GM21576 (cell line): ENCODE measurements at regions not wholly inside any gene's neighbourhood (a gene's known extent, or its start where the extent isn't known, plus 50 kb on each side); places are given as distances from the start of the nearest gene placed in this dataset.
"Not testable (repeated sequence)": the region's sequence is repeated elsewhere in the genome, so short reads cannot be mapped to it uniquely, and the experiment has no call there.

ENCODE experiments used
- ATAC-seq: cut with Tn5 transposase; IDR thresholded peaks from one replicate; pipeline ENCODE4 v1.9.1; 2021; ENCODE audit warnings: mild to moderate bottlenecking, moderate library complexity; ENCODE audit not compliant: unreplicated experiment

DNA sequence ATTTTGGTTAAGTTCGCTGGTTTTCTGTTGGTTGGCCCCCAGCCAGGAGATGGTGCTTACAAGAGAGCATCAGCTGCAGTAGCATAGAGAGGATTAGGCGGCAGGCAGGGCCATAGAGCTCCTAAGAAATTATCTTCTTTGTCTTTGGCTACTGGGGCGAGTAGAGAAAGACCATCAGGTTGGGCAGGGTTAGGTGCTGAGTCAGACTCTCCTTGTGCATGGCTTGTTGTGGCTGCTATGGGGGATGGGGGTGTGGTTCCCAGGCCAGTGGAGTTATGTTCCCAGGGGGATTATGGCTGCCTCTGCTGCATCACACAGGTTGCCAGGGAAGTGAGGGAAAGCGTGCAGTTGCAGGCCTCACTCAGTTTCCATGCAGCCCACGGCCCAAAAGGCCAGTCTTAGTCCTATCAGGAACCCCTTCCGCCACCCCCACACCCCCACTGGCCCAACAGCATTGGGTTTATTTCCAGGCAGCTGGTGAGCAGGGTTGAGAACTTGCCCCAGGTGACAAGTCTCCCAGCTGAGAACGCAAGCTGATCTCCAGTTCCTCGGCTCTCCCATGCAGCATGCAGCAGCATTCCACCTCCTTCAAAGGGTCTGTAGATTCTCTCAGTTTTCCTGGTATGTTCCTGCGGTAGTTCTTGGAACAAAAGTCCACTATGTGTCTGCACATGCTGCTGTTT, 243.7 kb downstream of the UTRN start:
- ATAC-seq = no peak

DNA sequence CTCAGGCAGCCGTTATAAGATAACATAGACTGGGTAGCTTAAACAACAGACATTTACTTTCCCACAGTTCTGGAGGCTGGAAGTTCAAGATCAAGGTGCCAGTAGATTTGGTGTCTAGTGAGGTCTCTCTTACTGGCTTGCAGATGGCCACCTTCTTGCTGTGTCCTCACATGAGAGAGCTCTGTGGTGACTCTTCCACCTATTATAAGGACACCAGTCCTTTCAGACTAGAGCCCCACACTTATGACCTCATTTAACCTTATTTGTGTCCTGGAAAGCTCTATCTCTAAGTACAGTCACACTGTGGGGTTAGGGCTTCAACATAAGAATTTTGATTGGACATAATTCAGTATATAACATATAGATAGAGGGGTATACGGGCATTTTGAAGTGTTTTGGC, 245.0 kb downstream of the UTRN start:
- no peak for ATAC-seq

DNA sequence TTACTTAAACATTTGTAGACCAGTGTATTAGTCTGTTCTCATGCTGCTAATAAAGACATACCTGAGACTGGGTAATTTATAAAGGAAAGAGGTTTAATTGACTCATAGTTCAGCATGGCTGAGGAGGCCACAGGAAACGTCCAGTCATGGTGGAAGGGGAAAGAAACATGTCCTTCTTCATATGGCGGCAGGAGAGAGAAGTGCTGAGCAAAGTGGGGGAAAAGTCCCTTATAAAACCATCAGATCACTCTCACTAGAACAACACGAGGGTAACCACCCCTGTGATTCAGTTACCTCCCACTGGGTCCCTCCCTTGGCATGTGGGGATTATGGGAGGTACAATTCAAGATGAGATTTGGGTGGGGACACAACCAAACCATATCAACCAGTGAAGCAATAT, 247.1 kb downstream of the UTRN start:
- not testable (repeated sequence) for ATAC-seq

DNA sequence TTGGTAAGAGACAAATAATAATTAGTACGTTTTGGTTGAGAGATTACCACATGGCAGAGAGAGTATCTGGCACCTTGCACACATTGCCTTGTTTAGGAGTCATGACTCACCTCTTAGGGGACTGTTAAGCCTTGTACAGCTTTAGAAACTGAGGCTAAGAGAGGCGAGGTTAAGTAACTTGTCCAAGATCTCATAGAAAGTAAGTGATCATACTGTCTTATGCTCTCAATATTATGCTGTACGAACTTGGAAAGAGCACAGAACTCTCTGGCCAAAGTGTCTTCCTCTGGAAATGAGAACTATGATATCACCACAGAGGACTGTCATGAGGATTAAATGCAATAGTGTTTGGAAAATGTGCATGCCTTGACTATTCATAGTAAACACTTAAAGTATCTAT, 249.0 kb downstream of the UTRN start:
- ATAC-seq = no peak

DNA sequence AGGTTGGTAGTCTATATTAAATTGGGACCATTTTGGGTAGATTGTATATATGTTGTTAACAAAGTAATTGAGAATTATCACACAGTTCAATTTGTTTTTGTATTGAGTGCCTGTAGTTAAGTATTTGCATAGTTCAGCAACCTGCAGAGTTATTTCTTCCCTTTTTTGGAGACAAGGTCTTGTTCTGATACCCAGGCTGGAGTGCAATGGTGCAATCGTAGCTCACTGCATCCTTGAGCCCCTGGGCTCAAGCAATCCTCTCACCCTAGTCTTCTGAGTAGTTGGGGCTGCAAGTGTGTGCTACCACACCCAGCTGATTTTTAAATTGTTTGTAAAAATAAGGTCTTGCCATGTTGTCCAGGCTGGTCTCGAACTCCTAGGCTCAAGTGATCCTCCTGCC, 250.5 kb downstream of the UTRN start:
- no peak for ATAC-seq

DNA sequence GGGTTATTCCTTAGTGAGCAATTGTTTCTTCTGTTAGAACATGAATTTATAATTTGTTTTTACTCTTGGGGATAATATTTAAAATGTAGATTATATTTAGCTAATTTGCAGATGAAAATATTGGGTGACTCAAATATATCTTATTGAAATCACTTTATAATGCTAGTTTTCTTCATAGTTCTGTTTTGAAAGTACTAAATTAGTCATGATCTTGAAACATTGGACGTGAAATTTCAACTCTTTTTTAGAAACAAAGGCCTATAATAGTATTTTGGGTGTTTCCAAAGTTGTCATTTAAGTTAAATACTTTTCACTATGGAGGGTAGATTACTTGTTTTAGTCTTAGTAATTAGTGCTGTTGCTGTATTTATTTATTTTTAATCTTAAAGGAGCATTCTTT, 250.9 kb downstream of the UTRN start:
- no peak for ATAC-seq

DNA sequence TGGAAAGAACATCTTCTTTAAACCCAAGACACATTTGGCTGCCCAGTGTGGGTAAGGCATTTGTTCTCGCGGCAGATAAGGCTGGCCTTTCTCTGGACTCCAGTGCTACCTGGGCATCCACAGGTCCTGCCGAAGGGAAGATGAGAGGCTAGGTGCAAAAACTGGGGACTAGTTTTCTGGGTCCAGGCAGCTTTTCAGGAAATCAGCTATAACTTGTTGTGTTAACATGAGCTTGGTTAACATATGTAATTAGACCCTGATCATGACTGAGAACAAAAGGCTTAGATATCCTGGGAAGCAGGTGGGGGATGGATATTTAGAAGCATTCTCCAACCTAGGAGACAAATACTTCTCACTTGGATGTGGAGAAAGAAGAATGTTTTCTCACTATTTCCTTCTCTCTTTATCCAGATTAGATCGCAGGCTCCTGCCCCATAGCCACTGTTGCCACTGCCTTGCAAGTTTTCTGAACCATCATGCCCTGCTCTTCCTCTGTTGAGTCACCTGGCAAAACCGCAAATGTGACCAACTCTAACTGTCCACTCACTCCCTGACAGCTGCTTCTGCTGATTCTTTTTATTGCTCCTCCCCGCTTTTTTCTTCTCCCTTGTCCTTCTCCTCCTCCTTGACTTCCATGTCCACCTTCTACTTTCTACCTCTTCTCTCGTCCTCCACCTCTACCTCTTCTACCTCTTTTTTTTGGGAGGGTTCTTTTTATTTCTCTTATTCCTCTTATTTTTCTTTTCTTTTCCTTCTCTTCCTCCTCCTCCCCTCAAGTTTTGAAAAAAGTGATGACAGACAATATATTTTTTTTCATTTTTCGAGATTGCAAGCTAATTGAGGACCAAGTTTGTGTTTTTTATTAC, 258.1 kb downstream of the UTRN start:
- ATAC-seq = no peak

DNA sequence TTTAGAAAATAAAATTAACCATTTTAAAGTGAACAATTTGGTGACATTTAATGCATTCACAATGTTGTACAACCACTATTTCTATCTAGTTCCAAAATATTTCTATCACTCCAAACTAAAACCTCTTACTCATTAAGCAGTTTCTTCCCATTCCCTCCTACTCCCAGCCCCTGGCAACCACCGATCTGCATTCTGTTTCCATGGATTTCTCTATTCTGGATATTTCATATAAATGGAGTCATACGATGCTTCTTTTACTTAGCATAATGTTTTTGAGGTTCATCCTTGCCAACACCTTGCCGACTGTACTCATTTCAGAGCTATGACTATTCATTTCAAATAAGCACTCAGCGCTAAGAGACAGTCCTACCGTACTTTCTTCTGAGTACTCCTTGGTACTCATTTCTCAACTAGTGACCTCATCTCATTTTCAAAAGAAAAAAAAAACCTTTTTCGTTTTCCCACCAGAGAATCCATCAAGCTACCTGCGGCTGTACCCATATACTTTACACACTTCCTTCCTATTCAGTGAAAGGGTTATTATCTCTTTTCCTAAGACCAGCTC, 259.2 kb downstream of the UTRN start:
- ATAC-seq = no peak

DNA sequence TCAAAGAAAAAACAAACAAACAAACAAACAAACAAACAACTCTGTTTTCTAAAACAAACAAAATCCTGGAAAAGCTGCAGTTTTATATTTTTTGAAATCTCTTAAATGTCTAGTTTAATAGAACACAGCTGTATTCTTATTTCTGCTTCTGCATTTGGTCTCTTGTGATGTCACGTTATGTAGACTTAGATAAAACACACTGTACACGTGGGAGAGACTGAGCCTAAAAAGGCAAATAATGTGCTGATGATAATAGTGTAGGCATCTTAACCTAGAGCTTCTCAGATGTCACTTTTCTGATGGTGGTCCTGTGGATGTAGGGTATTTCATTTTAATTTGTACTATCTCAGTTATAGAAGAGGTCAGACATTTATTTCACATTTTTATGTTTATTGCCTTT, 261.7 kb downstream of the UTRN start:
- ATAC-seq = no peak

DNA sequence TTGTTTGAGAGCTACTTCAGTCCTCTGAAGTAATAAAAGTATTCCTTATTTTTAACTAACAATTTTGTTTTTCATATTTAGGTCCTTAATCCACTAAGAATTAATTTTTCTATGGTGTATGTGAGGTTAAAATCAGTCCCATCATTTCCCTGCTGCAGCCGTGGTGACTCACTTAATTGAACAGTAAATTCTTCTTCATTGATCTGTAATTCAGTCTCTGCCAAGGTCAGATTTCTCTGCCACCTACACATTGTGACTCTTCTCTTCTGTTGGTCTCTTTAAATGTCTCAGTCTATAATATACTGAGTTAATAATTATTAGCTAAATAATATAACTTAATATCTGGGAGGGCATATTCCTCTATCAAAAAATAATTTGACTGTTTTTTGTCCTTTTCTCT, 262.3 kb downstream of the UTRN start:
- ATAC-seq = no peak

DNA sequence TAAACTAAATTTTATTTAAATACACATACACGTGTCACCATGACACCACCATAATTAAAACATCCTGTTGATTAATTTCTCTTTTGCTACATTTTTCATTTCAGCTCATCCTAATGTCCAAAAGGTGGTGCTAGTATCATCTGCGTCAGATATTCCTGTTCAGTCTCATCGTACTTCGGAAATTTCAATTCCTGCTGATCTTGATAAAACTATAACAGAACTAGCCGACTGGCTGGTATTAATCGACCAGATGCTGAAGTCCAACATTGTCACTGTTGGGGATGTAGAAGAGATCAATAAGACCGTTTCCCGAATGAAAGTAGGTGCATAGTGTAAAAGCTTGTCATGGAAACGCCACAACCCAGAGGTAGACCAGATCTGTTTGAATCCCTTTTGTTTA, 263.4 kb downstream of the UTRN start:
- no peak for ATAC-seq

DNA sequence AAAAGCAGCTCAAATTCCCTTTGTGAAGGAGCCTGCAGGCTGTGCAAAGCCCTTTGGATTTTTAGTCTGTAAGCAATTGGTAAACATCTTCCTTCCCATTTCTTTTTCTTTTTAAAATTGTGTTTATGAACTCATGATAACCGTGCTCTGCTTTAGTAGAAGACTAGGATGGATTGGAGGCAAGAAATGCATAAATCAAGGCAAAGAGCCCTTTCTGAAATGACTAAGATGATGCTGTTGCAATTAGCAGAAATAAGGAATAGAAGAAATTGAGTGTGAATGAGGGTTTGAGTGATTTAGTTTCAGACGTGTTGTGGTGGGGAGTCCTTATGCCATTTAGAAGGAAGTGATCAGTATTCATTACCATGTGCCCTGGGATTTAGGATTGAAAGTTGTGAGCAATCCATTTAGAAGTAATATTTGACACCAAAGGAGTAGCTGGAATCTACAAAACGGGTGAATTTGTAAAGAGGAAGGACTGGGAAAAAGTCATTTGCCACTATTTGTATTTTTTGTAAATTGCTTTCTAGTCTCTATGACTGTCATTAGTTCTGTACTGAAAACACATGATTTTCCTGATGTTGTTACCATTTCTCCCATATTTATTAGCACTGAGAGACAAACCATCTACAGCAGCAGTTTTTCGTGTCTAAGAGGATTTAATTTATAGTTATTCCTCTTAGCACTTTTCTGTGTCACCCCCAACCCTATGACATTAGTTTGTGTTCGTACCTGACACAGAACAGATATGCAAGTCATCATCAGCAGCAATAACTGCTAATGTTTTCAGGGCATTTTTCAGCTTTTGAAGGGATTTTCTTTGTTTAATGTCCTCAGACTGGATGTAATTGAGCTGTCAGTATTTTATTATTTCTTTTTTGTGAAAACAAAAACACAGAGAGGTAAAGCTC, 265.0 kb downstream of the UTRN start:
- ATAC-seq = no peak

DNA sequence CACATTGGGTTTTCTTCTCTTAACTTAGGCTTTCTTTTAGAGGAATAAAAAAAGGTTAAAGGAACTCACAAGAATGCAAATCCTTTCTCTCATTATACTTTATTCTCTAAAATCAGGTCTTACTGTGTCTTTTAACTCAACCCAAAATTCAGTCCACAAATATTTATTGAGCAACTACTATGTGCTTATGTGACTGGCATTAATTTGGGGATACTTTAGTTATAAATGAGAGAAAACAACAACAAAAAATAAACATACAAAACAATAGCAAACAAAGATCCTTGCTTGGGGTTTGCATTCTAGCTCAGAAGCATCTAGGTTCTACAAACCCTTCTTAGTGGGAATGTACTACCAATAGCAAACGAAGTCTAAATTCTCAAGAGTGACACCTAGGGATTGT, 266.2 kb downstream of the UTRN start:
- ATAC-seq = no peak

DNA sequence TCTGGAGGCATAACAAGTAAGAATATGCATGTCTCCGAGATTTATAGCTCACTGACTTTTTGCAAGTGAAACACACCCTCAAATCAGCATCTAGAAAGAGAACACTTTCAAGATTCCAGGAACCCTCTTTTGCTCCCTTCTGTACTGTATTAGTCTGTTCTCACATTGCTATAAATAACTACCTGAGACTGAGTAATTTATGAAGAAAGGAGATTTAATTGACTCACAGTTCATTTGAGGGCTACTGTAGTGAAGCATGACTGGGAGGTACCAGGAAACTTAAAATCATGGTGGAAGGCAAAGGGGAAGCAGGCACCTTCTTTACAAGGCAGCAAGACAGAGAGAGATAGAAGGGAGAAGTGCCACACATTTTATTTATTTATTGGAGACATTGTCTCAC, 269.9 kb downstream of the UTRN start:
- ATAC-seq = no peak

DNA sequence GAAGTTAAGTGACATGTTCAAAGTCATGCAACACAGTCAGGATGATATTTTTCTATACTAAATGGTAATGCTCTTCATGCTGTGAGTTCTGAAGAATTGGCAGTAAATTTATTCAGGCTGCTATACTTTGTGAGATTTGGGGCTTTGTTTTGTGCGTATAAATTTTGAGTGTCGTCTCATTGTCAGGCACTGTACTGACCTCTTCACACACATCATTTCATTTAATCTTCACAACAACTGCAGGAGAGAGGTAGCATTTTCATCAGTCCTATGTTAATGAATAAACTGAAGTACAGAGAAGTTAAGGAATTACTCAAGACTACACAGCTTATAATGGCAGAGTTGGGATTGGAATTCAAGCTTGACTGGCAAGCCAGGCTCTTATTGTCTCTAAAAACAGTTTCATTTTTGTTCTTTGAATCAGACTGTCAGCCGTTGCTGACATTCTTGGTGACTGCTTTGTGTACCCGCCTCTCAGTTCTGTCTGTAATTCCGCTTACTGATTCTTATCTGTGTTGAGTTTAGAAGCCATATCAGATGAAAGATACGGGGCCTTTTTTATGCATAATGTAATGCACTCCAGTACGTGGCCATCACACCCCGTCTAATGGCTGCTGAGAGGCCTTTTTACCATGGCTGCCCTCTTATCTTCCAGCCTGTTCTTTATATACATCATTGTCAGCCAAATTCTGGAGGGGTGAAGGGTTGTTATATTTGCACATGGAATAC, 274.9 kb downstream of the UTRN start:
- ATAC-seq = no peak

DNA sequence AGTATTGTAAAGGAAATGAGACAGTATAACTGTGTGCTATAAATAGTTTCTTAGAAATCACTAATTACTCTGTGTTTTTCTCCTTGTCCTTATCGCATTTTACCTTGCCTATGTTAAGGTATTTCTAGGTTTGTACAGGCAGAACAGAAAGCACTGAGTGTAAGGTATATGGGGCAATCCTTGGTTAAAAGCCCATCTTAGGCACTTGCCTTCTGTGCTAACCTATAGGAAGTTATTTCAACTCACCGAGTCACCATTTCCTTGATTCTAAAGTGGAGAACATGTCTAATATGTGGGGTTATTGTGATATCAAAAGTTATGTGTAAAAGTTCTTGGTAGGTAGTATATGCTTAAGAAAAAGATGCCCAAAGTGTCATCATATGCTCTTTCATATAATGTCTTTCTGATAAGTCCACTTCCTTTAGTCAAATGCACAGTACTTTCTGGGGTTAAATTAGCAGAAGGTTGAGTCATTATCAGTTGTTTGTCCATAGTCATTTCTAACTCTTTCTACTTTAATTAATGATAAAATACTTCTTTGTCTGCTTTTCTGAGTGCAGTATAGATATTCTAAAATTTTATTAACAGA, 276.4 kb downstream of the UTRN start:
- no peak for ATAC-seq

DNA sequence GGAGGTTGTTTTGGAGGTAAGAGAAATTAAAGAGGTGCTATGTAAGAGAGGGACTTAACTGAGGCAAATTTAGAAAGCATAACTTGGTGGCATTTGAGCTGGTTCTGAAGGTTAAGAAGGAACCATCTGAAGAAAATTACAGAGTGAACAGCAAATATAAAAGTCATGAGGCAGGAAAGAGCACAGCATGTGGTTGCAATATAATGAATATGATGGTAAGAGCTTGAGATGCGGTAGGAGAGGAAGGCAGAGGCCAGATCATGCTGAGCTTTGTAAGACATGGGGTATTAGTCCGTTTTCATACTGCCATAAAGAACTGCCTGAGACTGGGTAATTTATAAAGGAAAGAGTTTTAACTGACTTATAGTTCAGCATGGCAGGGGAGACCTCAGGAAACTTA, 279.1 kb downstream of the UTRN start:
- ATAC-seq = no peak

DNA sequence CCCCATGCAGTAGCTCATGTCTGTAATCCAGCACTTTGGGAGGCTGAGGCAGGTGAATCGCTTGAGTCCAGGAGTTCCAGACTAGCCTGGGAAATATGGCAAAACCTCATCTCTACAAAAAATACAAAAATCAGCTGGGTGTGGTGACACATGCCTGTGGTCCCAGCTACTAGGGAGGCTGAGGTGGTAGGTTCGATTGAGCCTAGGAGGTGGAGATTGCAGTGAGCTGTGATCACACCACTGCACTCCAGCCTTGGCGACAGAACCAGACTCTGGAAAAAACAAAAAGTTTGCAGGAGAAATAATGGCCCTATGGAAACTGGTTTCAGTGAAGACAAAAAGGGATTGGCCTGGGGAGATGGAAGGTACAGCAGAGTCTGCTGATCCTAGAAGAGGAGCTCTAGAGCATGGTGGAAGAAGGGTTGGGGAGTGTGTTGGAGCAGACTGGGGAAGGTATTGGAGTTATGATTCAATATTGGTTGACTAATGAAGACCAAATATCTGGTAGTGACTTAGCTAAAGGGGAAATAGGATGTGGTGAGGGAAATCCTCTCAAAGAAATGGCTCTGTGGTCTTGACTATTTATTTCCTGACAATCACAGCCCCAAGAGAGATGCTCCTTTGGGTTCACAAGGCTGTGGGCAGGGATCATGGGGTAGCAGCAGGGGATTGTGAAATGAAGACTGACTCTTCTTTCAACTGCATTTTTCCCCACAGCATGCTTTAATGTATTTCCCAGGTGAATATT, 281.9 kb downstream of the UTRN start:
- ATAC-seq = no peak

DNA sequence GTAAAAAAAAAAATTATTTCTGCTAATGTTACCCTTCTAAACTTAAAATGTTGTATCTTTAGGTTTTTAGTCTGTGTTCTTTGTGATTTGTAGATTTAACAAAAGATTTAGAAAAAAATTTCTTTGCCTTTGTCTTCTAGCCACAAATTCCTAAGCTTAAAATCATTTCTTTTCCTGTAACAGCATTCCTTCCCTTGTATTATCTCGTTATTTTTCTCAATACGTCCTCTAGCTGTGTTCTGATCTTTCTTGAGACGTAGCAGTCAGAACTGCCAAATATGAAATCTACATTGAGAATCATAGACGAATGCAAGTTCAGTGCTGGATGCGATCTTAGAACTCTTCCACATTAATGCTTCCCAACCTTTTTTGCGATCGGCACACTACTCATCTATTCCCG, 283.1 kb downstream of the UTRN start:
- no peak for ATAC-seq
